Upper lobe of left lung (tissue), 4 donors: ENCODE measurements at regions not wholly inside any gene's neighbourhood (a gene's known extent, or its start where the extent isn't known, plus 50 kb on each side); places are given as distances from the start of the nearest gene placed in this dataset.
"Not testable (repeated sequence)": the region's sequence is repeated elsewhere in the genome, so short reads cannot be mapped to it uniquely, and the experiment has no call there.

Experiments
- EP300 ChIP-seq, 4 donors: sonication (generic); formaldehyde crosslinking; IDR thresholded peaks; one replicate each; pipeline ENCODE4 v1.5.1; 2017; ENCODE audit warnings: antibody characterized with exemption in 4 of 4, control low read depth in 2 of 4
- POLR2A ChIP-seq, 4 donors: fragments of 450-650 bp; IDR thresholded peaks; one replicate each; pipeline ENCODE4 v1.5.1; 2016 to 2017; ENCODE audit warnings: antibody characterized with exemption in 4 of 4, mild to moderate bottlenecking in 2 of 4
- POLR2AphosphoS5 ChIP-seq, 2 donors: sonication (generic); formaldehyde crosslinking; IDR thresholded peaks; one replicate each; pipeline ENCODE4 v1.5.1; 2017; ENCODE audit warnings: antibody characterized with exemption in 2 of 2
- TF ChIP-seq, protein P1 (sequence below), 6 experiments: fragments of 450-650 bp in 4 of 6; fragments of 200-600 bp in 2 of 6; sonication (generic) in 2 of 6; IDR thresholded peaks; one replicate each; pipeline ENCODE4 v1.5.1; 2016 to 2019; ENCODE audit warnings: antibody characterized with exemption in 6 of 6

DNA sequence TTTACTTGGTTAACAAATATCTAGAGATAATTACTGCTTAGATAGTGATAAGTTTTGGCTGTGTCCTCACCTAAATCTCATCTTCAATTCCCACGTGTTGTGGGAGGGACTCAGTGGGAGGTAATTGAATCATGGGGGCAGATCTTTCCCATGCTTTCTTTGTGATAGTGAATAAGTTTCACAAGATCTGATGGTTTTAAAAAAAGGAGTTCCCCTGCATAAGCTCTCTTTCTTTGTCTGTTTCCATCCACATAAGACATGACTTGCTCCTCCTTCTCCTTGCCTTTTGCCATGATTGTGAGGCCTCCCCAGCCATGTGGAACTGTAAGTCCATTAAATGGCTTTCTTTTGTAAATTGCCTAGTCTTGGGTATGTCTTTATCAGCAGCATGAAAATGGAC is 266.0 kb upstream of the ANKRD50 start:
- TF ChIP-seq, protein P1, sequence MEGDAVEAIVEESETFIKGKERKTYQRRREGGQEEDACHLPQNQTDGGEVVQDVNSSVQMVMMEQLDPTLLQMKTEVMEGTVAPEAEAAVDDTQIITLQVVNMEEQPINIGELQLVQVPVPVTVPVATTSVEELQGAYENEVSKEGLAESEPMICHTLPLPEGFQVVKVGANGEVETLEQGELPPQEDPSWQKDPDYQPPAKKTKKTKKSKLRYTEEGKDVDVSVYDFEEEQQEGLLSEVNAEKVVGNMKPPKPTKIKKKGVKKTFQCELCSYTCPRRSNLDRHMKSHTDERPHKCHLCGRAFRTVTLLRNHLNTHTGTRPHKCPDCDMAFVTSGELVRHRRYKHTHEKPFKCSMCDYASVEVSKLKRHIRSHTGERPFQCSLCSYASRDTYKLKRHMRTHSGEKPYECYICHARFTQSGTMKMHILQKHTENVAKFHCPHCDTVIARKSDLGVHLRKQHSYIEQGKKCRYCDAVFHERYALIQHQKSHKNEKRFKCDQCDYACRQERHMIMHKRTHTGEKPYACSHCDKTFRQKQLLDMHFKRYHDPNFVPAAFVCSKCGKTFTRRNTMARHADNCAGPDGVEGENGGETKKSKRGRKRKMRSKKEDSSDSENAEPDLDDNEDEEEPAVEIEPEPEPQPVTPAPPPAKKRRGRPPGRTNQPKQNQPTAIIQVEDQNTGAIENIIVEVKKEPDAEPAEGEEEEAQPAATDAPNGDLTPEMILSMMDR (IDR thresholded peaks at IDR 0.05): not testable (repeated sequence)
- TF ChIP-seq EP300, POLR2A, POLR2AphosphoS5 (IDR thresholded peaks at IDR 0.05): not testable (repeated sequence)
